ENCODE measurements at regions not wholly inside any gene's neighbourhood (a gene's known extent, or its start where the extent isn't known, plus 50 kb on each side); places are given as distances from the start of the nearest gene placed in this dataset.
A peak's percentile ranks its signal among the peaks of the same experiment; 100 is the strongest.

DNA sequence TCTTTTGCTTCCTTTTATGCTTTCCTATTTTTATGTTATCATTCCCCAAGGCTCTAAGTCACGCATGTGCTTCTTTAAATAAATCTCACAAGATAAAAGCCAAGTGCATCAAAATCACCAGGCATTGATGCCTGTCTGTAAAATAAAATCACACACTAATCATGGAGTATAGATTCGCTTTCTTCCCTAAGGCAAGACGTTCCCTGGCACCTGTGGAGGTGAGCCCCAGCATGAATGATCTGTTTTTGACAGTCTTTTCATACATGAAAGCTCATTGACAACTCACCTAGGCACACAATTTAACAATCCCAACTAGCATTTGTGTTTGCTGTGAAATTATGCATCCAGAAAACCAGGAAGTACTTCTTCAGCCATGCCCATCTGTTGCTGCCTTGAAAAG is 146.9 kb upstream of the DMAC1 start:
- no peak for DNase-seq (ENCODE audit: low spot score)

DNA sequence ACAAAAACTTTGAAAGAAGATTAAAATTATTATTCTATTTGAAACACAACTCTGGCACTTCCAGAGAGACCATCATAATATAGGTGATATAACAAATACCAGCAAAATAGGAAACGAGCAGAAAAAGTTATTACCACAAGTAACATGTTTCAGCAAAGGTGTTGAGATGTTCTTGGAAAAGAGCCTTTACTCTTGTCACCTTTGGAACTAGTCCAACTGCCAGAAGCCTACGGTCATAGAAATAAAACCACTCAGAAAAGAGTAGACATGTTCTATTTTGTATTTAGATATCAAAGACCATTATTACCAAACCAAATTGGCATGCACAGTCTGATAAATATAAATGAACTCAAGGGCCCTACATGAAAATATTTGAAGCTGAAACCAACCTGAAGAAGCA is 145.0 kb upstream of the DMAC1 start:
- DNase-seq (ENCODE audit: low spot score), result no peak

DNA sequence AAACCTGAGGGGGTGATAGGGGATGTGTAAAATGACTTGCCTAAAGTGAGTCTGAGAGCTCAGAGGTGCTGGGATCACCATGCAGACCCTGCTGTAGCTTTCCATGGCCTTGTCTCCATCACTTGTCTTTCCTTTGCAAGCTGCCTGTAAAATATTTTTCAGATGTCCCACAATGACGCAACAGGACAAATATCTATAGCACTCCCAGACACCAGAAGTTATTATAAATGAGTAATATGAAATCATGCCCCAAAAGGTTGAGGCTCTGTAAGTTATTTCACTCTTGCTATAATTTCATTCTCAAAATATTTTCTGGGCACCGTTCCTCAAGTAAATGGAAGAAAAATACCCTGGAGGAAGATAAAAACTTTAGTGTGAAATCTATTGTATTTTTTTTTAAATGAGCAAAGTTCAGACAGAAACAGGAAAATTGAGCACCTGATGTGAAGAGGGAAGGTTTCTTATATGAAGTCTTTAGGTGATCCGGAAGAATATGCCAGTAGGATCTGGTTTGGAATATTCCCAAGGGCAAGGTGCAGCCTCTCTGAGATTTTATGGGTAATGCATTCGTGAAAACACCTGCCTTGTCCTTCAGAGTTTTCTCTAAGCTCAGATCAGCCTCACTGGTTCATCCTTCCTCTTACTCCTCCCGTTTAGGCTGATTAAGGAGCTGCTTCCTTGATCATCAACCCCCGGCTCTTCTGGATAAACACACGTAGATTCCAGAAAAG is 138.3 kb upstream of the DMAC1 start:
- DNase-seq (ENCODE audit: low spot score), result no peak

DNA sequence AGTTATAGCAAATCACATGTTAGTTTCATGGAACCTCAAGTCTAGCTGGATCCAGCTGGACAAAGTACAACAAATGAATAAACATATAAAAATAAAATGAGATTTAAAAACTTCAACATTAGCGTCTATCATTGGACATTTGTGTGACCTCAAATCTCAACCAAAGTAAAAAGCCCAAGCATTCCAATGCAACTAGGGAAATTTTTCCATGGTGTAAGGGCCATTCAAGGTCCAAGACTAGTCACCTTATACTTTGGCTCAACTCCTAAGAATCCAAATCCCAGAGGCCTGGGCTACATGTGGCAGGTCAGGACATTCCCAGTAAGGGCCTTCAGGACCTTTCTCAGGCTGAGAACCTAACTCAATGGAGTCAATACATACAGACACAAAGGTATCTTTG is 137.4 kb upstream of the DMAC1 start:
- no peak for DNase-seq (ENCODE audit: low spot score)

DNA sequence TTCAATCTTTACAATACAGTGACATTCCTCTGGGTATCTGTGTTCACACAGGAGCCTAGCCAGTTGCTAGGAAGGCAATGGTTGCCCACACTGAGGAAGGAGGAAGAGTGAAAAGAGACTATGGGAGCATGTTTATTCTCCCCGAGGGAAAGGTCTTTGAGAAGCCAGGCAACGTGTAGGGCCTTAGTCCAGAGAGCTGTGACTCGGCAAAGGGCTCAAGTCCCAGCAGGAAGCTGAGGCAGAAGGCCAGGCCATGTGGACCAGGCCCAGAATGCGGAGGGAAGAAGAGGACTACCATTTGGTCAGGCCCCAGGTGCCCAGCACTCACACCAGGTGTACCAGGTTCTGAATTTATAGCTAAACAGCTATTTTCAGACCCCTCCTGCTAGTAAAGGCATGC is 136.6 kb upstream of the DMAC1 start:
- DNase-seq (ENCODE audit: low spot score), result no peak

DNA sequence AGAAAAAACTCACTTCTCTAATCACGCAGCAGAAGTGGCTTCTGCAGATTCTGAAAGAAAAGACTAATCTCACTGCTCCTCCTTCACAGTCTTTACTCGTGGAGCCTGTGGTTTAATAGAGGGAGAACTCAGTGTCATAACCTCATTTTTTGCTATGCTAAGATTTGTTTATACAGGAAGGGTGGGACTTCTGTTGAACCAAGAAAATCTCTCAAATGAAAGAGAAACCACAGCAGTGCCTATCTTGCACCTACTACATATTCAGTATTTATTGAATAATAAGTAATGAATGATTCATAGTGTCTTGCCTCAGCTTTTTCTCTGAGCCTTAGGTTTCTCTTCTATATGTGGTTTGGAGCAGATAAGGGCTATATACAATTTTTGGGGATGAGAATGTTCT is 136.1 kb upstream of the DMAC1 start:
- no peak for DNase-seq (ENCODE audit: low spot score)

DNA sequence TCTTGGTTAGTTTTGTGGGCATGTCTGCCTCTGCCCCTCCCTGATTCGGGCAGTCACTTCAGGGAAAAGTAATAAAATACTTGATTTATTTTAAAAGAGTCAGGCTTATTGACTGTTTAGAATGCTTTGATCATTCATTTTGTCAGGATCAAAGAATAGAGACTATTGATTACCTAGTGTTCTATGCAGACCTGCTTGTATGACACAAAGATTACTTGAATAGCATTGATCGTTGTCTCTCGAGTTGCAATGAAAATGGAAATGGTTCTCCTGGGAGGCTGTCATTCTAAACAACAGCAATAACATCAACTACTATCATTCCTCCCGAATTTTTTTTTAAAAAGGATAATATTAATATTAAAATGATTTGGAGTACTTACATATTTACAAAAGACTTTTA is 133.2 kb upstream of the DMAC1 start:
- no peak for DNase-seq (ENCODE audit: low spot score)

DNA sequence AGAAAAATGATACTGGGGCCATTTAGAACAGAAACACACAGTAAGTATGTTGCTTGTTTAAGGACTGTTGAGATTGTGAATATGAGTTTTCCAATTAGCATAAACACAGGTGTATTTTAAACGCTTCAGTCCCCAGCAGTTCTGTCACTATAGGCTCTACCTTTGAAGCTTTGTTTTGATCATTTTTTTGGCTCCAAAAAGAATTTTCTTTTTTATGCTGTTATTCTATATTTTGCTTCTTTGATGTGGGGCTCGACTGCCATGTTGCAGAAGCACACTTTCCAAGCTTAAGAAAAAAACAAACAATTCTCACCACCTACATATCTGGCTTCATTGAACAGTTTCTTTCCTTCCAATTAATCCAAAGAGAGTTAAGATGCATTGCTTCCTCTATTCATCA is 131.0 kb upstream of the DMAC1 start:
- DNase-seq (ENCODE audit: low spot score), result no peak

DNA sequence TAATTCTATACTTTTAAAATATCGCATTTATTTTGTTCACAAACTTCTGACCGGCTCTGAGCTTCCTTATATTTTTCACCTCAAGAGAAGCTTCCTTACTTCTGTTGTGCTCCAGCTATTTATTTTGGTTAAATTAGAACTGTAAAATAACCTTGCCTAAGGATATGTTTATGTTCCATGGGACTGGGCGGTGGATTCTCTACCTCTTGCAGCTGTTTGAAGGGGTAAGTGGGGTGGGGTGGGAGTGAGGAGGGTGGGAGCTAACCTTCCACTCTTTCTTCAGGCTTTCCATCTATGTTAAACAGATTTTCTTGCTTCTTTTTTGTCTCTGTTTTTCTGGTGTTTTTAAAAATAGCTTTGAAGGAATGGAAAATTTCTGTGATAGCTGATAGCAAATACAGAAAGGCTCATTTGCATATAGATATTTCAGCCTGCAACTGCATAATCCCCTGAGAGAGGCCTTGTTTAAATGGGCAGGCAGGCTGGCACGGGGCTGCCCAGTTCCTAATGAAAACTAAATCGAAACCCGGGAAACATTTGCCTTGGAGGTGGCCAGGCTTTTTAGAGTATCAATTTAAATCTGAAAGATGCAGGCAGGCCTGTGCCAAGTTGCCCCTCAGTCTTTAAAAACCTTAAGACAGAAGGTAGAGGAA is 122.1 kb upstream of the DMAC1 start:
- DNase-seq (ENCODE audit: low spot score), result no peak

DNA sequence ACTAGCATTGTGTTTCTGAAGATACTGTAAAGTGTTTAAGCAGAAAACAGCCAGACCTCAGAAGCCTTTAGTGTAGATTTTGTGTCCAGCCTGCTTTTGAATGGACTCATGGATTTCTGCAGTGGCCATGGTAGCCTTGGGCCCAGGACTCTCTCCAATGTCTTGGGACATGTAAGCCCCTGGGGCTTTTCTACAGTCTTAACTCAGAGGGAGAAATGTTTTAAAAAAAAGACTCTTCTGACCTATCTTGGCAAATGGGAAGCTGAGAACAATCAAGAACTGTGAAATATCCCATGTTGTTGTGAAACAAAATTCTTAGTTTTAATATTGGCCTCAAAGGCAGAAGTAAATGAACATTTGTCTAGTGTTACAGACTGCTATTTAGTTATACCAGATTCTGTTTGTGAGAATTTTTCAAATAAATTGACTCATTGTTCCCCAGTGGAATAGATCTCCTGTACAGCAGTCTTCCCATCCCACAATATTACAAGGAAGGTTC is 112.5 kb upstream of the DMAC1 start:
- DNase-seq (ENCODE audit: low spot score), result no peak

DNA sequence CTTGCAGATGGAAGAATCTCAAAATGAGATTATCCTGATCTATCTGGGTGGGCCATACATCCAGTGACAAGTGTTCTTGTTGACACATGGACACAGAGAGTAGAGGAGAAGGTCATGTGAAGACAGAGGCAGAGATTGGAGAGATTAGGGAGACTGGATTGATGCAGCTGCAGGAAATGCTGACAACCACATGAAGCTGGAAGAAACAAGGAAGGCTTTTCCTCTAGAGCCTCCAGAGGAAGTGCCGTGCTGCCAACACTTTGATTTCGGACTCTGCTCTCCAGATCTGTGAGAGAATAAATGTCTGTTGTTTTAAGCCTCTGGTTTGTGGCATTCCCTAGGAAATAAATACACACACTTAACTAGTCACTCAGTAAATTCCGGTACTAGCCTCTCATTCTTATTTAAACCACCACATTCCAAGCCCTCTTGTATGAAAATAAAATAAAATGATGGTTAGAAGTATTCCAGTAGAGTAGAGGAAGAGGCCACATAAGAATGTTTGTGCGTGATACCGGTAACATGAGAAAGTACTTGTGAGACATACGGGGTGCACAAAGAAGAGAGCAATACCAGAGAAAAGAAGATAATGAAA is 110.9 kb upstream of the DMAC1 start:
- peak; percentile 73 for DNase-seq (ENCODE audit: low spot score)

DNA sequence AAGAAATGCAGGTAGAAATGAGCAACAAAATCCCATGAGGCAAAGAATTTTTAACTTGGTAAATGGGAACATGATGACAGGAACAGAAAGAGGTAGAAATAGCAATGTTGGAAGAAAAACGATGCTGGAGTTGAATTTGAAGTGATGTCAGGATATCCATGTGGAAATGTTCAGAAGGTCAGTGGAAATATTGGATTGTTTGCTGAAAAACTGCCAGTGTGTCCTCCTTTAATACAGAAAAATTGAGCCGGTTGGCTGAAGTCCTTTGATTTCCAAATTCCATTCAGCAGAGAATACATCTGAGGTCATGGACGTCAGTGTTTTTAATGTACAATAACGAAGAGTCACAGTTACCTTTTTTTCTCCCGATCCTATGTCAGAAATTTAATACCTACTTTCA is 110.0 kb upstream of the DMAC1 start:
- DNase-seq (ENCODE audit: low spot score), result no peak

DNA sequence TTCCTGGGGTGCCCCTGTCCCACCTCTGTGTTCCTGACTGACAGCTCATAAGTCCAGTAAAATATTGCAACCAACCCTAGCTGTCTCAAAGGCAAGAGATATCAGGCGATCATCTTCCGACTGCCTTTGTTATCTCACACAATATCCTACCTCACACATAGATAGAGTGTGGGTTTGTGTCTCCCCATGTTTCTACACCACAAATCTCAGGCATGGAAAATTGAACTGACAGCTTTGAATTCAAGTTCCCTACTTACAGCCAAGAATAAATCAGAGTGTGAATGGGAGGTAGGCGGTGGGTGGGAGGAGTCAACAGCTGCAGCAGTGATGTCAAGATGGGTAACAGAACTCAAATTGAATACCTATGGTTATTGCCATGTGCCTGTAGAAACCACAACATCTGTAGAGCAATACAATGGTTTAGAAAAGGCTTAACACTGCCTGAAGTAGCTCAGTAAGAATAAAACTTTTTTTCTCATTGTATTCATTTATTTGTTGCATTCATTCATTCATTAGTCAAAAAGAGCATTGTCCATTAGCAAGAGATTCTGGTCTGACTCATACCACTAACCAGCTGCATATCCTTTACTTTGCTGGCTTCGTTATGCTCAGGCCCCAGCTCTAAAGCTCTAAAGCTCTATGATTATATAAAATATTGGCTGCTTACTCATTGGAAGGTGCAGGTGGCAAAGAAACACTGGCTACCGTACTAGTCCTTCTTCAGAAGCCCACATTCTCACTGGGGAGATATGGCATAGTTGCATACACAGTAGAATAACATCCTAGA is 108.2 kb upstream of the DMAC1 start:
- peak; percentile 53 for DNase-seq (ENCODE audit: low spot score)

DNA sequence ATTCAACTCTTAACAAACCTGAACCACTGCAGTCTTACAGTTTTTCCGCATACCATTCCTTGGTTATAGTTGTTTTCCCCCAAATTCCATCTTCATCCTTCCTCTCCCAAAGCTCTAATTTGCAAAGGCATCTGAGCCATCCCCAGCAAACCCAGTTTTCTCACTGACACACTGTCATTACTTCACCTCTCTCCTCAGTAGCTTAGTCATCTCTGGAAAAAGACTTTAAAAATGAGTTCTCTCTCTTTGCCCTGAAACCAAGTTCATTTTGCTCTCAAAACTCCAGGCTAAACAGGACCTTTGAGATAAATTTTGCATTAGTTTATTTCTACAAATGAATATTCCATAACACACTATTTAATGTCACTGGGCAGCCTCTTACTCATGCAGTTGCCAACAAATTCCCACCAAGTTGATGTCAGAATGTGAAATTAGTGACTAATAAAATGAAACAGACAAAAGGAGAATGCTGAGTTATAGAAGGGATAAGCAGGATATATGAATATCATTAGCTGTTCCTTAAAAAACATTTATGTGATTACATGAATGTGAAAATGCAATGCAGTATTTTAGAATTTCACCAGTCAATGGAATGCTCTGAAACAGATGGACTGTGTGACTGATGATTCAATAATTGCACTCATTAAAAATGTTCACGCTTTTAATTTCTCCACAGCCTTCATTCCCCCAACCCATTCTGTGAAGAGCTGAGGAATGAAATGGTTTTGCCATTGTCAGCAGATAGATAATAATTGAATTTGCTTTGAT is 107.4 kb upstream of the DMAC1 start:
- no peak for DNase-seq (ENCODE audit: low spot score)

DNA sequence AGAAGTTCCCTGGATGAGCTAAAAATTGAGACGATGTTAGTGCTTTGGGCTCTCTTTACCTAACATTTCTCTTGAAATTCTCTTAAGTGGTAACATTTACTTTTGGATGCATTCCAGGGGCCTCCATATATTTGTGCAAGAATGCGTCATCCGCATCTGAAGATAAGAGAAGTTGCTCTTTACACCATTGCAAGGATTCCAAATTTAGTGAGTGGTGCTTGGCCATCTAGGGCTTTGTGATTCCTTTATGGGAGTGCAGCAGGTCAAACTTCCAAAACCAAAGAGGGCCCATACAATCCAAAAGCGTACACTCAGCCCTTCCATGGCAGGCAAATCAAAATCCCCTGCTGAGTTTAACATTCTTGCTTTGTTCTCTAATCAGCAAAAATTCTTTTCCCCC is 102.0 kb upstream of the DMAC1 start:
- no peak for DNase-seq (ENCODE audit: low spot score)

DNA sequence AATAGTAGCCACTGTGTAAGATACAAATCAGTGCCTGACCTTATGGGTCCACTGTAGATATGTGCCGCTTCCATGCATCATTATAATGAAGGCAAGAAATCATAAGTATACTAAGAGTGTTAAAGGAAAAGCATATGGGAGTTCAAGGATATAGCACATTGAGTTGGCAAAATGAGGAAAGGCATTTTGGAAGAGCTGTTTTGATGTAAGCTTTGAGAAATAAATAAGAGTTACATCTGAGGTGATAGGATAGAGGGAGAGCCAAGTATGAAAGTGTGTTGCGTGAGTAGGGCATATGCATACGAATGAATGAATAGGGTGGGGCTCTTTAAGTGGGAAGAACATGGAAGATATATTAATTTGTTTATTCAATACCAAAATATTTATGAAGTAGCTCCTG is 101.0 kb upstream of the DMAC1 start:
- no peak for DNase-seq (ENCODE audit: low spot score)

DNA sequence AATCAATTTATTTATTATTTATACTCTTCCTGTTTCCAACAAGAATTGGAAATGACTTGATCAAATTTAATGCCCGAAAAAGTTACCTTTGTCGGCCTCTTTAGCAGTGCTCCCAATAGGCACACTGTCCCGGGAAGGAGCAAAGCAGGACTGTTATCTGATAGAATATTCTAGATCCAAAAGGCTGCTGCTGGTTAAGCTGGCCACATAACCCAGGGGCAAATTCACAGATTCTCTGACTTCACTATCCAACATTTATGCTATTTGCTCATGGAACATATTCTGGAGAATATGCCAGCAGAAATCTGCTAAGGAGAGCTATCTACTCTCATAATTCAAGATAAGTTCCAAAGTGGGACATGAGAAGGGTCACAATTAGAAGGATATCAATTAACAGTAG is 100.2 kb upstream of the DMAC1 start:
- no peak for DNase-seq (ENCODE audit: low spot score)

DNA sequence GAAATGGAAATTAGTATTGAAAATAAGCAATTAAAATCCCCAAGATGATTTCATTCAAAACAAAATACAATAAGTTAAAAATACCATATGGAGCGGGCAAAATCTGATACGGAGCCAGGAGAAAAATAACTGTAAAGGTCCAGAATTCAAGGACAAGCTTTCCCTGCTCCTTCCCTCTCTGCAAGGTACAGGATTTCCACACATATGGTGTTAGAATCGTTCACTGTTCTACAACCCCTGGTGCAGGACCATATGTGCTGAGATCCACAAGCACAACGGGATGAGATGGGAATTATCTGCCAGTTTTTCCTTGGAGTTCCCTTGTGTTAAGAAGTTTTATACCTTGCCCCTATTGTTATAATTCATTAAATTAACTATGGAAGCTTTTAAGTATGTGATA is 94.7 kb upstream of the DMAC1 start:
- no peak for DNase-seq (ENCODE audit: low spot score)

DNA sequence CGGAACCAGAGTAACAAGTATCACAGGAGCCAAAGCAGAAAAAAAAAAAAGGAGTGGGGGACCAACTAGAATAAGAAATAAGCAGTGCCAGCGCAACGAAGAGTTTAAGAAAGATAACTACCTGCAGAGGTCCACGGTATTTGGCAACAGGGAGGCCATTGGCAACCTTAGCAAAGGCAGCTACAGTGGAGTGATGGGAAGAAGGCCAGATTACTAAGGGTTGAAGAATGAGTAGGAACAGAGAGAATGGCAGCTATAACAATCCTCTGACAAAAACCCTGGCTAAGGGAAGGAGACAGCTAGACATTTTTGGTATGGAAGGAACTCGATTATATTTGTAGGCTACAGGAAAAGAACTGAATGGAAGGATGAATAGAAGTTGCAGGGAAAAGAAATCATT is 93.4 kb upstream of the DMAC1 start:
- DNase-seq (ENCODE audit: low spot score), result no peak

DNA sequence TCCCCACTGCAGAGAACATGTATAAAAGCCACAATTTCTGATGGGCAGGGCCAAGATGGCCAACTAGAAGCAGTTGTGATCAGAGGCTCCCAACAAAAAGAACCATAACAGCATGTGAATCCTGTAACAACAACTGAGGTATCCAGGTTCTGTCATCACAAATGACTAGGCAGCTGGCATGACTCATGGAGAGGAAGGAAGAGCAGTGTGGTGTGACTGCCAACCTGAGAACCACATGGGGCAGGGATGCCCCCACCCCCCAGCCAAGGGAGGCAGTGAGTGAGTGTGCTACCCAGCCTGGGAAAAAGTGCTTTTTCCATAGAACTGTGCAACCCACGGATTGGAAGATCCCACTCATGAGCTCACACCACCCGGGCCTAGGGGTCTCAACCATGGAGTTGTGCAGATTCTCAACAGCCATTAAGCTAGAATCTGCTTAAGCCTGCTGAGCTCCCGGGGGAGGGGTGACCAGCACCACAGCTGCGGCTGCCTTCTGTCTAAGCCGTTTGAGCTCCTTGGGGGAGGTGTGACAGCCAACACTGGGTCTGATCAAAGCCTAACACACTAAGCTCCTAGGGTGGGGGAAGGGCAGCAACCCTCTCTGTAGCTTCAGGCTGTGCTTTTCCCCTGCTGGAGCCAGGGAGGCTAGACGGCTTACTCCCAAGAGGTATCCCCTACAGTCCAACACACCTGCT is 80.1 kb upstream of the DMAC1 start:
- no peak for DNase-seq (ENCODE audit: low spot score)

DNA sequence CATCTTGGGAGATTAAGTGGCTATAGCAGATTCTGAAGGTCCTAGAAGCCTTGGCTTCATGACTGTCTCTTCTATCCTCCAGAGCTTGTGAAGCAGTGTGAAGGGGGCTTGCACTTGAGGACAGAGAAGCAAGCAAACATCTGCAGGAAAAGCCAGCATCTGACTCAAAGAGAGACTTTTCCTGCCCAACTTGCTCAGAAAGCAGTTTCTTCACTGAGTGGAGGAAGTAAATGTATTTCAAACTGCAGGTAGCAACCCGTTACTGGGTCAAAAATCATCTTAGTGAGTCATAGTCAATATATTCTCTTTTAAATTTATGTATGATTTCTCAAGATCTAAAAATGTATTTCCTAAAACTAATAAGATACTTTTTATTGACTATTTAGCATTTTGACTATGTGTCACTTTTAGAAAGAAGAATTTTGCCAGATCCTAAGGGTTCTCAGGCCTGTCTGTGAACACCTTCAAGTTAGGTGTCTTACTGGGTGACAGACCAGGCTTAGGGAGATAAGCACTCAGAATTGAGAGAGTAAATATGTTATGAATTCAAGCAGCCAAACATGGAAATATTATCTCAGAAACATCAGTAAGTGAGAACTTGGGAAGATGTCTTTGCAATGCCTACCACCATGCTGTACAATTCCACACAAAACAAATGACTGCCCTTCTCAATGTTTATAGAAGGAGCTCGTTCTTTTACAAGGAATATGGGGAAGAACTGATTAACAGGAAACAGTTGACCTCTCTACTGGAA is 72.6 kb upstream of the DMAC1 start:
- no peak for DNase-seq (ENCODE audit: low spot score)

Measured in globus pallidus (tissue), 1 donor.